ENCODE measurements at regions not wholly inside any gene's neighbourhood (a gene's known extent, or its start where the extent isn't known, plus 50 kb on each side); places are given as distances from the start of the nearest gene placed in this dataset.

DNA sequence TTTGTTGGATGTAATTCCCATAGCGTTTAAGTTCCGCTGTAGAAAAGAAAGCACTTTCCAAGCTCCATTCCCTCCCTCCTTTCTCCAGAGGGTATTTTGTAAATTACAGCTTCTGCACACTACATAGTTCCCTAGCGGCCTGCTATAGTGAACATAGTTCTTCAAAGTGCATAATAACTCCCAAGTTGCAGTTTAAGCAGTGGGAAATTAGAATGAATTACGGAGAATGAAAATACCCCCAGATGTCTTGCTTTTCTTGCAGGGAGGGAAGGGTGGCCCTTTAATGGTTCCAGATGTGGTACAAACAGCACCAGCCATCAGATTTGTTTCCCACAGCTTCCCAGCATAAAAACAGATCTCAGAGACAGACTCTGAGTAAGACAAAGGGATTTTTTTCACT is 893.9 kb downstream of the SUCLG1 start:
- no peak for DNase-seq (ENCODE audit: low spot score)

DNA sequence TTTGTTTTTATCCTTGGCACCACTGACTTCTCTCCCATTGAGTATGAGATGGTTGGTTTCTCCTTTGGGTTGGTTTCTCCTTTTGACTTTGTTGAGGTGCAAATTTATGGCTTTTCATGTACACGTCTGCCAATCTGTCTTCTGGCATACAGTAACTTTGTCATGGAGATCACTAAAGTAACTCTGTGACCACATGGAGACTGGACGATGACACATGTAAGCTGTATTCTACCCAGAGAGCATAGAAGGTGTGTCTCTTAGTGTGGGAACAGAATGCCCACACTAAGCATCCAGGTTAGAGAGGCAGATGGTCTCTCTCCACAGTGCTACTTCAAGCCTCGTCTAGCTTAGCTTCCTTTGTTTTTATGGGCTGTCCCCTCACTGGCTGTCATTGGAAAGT is 897.5 kb downstream of the SUCLG1 start:
- no peak for DNase-seq (ENCODE audit: low spot score)

DNA sequence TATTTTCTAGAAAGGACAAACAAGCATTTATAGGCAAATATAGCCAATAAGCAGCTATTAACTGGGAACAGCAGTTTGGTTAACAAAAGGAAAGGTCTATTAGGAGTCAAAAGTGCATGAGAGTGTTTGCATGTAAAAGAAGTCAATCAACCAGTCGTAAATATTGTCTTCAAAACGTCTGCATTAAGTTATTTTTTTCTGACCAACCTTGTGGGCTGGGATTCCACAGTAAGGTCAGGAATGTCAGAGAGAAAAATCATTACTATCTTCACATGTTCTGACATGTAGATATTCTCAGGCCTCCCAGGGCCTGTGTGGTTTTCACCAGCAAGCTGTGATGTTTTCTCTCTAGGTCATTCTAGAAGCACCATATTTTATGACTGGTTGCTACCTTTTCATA is 922.5 kb downstream of the SUCLG1 start:
- DNase-seq (ENCODE audit: low spot score): no peak

DNA sequence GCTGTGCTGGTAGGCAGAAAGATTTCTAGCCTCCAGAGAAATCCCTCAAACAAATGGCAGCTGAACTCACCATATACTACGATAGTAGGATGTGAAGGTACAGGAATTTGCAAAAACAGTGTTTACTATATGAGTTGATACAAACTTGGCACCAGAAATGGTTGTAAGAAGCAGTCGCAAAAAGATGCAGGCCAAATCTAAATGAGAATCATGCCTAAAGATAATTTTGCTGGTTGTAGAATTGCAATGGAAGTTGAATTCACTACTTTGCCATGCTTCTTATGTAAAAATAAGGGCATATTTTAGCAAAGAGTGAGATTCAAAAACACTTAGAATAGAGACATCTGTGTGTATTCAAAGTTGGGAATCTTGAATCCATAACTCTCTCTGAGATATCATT is 924.7 kb downstream of the SUCLG1 start:
- no peak for DNase-seq (ENCODE audit: low spot score)

DNA sequence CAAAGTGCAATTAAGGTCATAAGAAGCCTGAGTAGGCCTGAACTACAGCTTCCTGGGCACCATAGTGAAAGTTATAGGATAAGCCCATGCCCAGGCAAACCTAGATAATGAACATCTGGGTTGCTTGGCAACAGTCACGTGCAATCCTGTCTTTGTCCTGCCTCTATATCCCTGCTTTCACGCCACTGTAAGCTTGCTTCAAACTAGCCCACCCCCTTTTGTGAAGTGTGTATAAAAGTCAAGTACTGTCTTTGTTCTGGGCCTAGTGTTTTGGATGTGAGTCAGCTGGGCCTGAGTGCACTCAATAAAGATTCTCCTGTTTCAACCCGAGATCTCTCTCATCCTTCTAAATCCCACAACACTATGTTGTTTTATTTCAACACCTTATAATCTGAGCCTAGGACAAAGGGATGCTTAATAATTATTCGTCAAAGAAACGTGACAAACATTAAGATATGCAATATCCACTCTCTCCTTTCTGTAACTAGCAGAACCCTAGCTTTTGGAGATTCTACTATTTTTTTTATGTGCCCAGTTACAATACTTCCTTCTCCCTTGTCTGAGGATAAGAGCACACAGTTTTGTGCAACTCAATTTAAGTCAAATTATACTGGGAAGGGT is 927.8 kb downstream of the SUCLG1 start:
- DNase-seq (ENCODE audit: low spot score): peak; percentile 22

DNA sequence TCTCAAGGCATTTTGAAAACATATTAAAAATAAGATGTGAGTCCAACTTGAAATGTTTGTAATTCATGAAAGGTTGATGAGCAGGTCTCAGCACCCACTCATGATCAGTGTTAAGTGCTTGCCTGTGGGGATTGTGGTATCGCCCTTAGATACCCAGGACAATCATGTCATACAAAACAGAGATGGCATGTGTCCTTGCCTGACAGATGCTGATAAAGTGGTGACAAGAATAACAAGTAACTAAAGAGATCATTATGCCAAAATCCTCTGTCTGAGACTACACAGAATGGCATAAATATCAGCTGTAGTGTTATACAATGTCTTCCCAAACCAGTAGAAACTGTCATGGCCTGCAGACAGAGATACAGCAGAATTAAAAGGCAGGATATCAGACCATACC is 930.3 kb downstream of the SUCLG1 start:
- DNase-seq (ENCODE audit: low spot score): no peak

DNA sequence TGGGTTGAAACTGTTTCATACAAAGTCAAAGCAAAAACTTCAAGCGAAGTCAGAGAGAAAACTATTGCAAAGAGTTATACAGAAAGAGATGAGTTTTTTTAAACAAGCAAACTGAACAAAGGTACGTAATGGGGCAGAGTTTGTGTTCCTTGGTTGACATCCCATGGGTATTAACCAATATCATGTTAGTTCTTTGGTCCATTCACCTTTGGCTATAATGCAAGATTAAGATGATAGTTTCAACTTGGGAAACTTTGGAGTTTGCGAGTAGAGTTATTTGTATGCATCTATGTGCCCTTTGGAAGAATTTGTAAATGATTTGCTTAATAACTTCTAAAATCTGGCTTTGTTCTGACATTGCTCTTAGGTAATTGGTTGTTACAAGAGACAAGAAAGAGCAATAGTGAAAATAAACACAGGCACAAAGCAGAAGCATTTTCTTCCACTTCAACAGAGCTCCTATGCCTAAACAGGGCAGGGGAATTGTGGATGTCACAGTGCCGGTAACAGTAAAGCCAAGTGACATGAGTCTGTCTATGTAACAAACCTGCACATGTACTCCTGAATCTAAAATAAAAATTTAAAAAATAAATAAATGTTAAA is 936.1 kb downstream of the SUCLG1 start:
- no peak for DNase-seq (ENCODE audit: low spot score)

DNA sequence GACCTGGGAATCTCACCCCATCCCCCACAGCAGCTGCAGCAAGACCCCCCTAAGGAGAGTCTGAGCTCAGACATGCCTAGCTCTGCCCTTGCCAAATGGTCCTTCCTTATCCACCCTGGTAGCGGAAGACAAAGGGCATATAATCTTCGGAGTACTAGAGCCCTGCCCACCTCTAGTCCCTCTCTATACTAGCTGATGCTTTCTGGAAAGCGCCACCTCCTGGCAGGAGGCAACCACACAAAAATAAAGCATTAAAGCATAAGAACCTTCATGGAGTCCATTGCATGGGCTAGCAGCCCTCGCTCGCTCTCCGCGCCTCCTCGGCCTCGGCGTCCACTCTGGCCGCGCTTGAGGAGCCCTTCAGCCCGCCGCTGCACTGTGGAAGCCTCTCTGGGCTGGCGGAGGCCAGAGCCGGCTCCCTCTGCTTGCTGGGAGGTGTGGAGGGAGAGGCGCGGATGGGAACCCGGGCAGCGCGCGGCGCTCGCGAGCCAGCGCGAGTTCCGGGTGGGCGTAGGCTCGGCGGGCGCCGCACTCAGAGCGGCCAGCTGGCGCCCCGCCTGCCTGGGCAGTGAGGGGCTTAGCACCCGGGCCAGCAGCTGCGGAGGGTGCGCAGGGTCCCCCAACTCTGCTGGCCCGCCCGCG is 941.2 kb downstream of the SUCLG1 start:
- DNase-seq (ENCODE audit: low spot score): no peak

DNA sequence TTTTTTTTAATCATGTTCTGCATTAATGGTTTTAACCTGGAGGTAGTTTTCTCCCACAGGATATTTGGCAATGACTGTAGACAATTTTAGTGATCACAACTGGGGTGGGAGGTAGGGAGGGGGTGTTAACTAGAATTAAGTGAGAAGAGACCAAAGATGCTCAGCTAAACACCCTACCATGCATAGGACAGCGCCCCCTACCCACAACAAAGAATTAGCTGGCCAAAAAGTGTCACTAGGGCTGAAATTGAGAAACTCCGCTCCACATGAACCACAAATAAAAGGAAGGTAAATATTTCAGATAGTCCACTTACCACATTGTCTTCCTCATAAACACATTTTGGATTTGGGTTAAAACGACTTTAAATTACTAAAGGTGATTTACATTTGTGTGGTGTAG is 942.6 kb downstream of the SUCLG1 start:
- no peak for DNase-seq (ENCODE audit: low spot score)

DNA sequence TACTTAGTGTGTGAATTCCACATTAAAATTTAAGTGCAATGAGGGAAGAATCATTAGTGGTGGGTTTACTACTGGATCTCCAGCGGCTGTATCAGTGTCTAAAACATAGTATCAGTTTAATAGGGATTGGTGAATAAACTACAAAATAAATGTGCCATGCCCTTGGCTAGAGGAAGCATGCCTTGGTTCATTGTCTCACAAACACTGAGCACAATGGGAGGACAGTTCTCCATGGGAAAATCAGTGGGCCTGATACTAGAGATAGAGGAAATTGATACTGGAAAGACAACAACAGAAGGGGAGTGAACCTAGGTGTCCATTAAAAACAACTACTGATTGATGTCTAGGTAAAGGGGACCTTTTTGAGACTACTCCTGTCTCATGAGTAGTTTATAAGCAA is 971.6 kb downstream of the SUCLG1 start:
- no peak for DNase-seq (ENCODE audit: low spot score)

DNA sequence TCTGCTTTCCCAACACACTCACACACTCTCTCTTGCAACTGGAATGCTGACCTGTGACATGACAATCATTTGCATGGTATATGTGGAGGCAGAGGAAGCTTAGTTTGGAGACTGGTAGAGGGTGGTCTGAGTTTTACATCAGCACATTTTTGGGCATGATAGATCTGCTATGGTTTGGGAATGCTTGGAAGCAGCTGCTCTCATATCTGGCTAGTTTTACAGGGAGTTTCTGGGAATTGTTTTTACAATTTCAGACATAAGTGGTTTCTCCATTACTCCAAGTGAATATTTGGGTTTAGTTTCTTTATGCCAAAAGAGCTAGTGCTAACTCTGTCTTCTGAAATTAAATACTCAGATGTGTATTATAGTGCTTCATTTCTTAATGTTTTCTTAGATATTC is 977.6 kb downstream of the SUCLG1 start:
- DNase-seq (ENCODE audit: low spot score): no peak

DNA sequence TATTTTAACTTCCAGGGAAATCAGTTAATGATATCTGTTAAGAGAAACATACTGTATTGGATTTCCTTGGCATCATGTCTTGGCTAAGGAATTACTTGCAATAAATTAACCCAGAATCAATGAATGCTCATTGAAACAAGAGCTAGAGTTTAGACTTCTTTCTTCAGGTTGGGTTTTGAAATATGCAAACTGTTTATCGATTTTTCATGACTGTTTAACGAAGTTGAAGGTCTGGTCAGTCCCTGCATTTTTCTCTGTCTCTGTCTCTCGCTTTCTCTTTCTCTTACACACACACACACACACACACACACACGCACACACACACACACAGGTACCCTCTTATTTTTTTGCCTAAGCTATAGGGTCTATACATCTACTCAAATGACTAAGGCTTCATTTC is 981.0 kb downstream of the SUCLG1 start:
- no peak for DNase-seq (ENCODE audit: low spot score)

DNA sequence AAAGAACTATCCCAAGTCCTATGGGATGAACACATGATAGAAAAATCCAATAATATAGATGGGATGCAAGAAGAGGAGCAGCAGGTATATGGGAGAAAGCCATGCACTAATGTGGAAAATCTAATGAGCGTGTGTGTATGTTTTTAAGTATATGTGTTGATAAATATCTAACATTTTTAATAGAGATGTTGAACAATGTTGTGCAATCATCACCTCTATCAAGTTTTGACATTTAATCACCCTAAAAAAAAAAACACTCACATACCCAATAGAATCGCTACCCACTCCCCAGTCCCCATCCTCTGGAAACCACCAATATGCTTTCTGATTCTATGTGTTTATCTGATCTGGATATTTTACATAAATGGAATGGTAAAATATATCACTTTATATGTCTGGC is 983.7 kb downstream of the SUCLG1 start:
- DNase-seq (ENCODE audit: low spot score): no peak

DNA sequence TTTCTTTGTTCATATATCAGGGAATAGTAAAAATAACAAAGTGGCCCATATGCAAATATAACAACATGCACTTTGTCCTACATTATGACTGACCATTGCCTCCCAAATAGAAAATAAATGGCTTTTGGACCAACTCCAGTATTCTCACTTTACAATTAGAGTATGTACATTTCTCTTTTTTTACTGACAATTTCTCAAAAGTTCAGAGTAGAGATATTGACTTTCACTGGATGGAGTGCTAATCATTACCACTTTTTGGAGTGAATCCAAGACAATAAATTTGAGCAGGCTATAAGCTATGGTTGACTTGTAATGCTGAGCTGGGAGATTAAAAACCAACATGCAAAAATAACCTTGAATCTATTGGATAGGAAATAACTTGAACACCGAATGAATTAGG is 987.4 kb downstream of the SUCLG1 start:
- DNase-seq (ENCODE audit: low spot score): no peak

DNA sequence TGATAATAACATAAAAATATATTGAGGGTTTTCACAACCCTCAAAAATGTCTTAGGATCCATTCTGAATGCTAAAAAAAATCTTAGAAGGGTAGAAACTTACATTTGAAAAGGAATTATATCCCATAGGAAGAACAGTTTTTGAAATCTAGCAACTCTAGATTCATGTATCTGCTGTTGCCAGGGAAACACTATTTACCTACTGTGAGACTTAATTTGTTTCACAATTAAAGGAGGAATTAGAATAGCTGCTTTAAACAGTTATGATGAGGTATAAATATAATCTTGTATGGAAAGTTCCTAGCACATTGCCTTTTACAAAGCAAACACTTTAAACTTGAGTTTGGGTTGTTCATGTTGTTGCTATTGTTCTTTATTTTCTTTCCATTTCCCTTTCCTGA is 988.2 kb downstream of the SUCLG1 start:
- no peak for DNase-seq (ENCODE audit: low spot score)

DNA sequence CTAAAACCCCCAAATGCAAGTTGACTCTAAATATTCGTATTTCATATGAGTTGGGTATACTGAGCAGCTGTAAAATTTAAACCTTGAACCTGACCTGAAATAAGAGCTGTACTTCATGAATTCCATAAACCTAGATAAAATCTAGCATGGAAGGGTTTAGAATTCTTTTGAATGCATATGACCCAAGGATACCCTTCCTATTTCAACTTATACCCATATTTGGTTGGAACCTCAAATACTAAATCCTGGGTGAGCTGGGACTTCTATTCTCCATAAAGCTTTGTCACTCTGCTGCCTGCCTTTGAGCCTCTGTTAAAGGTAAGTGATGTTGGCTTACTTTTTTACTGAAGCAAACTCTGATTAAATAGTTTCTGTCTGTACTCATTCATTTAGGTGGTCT is 994.6 kb downstream of the SUCLG1 start:
- no peak for DNase-seq (ENCODE audit: low spot score)

DNA sequence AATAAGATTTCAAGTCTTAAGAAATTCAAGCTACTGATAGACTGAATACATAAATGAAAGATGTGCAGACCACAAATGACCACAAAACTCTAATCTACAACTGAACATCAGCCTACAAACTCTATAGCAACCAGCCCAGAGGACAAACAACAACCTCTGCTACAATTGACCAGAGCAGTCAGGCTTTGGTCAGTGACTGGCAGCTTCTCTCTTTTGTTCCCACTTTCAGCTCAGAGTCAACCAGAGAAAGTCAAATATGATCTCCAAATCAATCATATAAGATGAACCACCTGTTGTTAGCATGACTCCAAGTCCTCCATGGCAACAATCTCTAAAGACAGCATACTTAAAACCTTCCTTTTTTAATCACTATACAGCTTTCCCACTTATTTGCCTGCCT is 996.2 kb downstream of the SUCLG1 start:
- DNase-seq (ENCODE audit: low spot score): no peak

DNA sequence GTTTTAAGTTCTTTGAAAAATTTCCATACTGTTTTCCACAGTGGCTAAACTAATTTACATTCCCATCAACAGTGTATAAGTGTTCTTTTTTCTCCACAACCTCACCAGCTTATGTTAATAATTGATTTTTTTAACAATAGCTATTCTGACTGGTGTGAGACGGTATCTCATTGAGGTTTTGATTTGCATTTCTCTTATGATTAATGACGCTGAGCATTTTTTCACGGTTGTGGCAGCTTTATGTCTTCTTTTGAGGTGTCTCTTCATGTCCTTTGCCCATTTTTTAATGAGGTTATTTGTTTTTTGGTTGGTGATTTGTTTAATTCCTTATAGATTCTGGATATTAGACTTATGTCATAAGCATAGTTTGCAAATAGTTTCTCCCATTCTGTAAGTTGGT is 997.9 kb downstream of the SUCLG1 start:
- DNase-seq (ENCODE audit: low spot score): no peak

DNA sequence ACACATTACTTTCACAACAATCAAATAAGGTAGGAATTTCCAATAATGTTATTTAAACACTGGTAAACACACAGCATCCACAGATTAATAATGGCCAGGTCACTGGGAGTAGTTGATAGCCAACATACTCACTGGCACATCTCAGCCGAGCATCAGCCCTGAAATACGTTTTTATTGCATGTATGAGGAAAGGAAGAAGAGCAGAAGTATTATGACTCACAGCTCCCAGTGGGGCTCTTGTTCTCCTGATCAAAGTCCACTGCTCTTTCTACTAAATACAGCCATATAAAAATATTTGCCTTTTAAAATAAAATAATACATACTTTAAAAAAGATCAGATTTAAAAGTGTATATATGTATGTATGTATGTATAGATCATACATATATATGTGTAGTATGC is 999.6 kb downstream of the SUCLG1 start:
- peak; percentile 1 for DNase-seq (ENCODE audit: low spot score)

DNA sequence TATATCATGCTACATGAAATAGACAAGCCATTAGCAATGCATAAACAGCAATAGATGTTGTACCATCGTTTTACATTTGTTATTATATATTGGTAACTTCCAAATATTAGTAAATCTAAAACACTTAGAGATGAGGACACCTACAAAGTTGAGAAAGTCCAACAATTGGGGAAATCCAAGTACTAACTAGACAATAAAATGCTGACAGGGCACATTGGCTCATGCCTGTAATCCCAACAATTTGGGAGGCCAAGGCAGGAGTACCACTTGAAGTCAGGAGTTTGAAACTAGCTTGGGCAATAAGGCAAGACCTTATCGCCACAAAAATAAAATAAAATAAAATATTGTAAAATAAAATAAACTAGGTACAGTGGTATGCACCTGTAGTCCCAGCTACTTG is 1023.1 kb downstream of the SUCLG1 start:
- no peak for DNase-seq (ENCODE audit: low spot score)

DNA sequence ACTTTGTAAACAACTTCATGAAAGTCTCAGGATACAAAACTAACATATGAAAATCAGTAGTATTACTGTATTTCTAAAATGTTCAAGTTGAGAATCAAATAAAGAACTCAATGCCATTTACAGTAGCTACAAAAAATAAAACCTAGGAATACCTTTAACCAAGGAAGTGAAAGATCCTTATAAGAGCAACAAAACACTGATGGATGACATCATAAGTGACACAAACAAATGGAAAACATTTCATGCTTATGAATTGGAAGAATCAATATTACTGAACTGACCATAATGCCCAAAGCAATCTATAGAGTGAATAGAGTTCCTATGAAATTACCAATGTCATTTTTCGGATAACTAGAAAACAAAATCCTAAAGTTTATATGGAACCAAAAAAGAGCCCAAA is 1038.1 kb downstream of the SUCLG1 start:
- no peak for DNase-seq (ENCODE audit: low spot score)

DNA sequence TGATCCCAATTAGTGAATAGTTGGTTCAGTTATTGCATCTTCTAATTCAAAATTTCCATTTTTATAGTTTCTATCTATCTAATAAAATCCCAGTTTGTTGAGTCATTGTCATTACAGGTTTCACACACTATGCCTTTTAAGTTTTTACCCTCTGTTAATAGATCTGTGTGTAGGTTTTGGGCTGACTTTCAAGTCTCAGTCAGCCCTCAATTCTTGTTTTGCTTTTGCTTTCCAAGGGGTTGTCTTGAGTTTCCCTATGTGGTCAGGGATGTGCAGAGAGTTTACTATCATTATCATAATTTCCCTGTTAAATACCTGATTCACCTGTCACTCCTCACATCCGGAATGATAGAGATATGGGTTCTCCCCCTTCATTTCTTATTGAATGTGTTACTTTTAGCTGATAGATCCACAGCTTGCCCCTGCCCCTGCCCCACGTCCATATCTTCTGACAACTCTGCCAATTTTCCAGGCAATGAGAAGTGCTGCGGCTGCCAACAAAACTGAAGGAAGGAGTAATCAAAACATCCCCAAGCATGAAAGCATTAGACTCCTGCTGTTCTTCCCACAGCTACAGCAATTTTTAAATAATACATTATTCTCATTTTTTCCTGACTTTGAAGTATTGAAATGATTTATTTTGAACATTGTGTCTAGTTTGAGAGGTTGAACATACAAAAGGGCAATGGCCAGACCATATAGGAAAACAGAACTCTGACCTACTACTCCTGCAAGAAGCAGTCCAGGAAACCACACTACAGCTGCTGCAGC is 1064.8 kb downstream of the SUCLG1 start:
- no peak for DNase-seq (ENCODE audit: low spot score)

DNA sequence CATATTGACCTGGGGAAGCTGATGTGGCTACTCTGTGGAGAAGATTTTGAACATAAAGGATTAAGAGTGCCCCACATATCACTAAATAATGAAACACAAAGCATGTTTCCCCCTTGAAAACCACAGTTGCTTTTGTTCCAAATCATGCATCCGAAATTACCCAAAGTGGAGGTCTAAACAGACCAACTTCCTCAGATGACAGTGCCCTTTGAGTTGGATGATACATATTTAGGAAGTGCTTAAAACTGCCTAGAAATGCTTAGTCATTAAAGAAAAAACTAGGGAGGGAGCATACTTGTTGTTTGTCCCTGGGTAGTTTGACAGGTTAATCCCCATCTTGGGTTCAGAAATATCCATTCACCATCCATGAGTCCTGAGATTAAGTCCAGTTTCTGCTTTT is 1070.3 kb downstream of the SUCLG1 start:
- DNase-seq (ENCODE audit: low spot score): no peak
